ENCODE measurements at regions not wholly inside any gene's neighbourhood (a gene's known extent, or its start where the extent isn't known, plus 50 kb on each side); places are given as distances from the start of the nearest gene placed in this dataset.

DNA sequence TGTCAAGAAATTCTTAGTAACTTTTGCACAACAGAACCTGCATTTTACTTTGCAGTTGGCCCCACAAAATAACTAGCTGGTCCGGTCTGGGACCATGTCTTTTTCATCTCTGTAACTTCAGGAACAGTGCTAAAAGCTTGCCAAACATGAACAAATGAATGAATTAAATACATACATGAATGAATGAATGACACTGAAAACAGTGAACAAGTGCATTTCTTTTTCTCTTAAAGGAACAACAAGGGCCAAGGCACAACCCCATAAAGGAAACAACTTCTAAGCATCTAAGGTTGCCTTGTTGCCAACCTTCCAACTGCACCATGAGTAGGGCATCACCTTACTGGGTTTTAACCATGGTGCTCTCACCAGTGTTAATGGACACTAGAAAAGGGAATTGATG, 534.4 kb upstream of the PKN2 start:
- no peak for DNase-seq (ENCODE audit: low spot score)

DNA sequence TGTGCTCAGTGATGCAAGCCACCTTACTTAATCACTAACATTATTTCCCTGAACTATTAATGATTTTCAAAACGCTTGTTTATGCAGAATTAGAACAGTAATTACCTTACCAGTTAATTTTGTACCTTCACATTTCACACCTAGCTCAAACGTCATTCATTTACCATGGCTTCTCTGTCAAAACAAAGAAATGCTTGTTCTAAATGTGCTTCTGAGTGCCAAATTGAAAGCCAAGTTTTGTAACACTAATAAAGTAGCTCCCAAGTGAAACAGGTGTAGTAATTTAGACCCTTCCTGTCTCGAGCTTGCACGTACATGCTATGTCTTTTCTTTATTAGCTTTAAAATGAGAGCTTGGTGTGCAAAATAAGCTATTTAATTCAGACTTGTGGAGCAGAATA, 533.7 kb upstream of the PKN2 start:
- DNase-seq (ENCODE audit: low spot score), result no peak

DNA sequence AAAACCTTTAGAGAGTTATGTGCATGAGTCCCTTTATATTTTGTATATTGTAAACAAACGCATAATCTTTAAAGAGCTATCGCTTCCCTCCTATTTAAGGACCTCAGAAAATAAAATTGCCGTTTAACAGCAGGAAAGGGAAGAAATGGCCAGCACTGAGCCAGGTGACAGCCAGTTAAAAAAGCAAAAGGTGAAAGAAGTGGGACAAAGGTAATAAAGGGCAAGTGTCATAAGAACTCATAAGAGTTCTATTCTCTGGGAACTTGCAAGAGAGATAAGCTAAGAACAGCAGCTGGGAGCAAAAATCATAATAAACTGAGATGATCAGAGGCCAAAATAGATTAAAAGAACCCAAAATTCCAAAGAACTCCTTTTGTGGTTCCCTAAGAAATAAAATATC, 520.9 kb upstream of the PKN2 start:
- DNase-seq (ENCODE audit: low spot score), result no peak

DNA sequence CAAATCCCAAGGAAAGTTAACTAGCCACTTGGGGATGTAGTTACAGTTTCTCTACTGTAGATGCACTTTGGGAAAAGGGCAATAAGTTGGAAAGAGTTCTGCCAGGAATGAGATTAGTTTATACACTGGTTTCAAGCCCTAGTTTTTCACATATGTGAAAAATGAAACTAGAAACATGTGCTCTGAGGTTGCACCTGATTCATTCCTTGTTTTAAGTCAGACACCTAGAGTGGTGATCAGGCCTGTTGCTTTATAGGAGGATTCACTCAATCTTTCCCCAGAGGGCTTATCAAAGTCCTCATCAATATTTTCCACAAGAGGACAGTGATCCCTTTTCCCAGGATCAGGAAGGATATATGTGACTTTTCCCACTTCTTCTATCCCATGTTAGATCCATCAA, 515.9 kb upstream of the PKN2 start:
- DNase-seq (ENCODE audit: low spot score), result no peak

DNA sequence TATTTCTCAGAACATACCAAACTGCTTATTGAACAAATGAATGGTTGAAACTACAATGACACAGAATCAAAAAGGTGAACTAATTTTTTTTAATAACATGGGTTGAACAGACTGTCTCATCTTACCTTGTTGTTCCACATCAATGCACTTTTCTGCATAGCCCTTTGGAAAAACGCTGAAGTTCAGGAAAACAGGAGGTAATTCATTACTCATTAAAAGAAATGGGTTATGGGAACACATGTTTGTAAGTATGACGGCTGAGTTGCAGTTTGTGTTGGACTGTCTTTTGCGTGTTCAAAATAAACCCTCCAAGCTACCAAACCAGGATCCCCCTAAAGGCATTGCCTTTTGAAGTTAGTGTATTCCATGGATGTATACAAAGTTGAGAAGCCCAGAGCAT, 514.9 kb upstream of the PKN2 start:
- no peak for DNase-seq (ENCODE audit: low spot score)

DNA sequence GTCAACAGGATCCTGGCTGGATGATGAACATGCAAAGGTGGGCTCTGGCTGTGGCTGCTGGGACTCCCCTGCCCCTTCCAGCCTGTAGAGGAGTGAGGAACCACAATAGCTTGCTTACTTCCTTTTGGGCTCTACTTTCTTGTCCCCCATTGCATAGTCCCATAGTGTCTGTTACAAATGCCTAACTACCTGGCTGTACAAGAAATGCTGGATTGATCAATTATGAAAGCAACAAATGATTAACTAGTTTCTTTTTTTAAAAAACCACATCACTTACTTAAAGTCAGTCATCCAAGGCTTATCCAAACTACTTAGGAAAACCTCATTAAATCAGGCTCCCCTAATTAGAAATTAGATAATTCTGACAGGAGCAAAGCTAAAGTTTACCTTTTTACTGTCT, 514.1 kb upstream of the PKN2 start:
- no peak for DNase-seq (ENCODE audit: low spot score)

DNA sequence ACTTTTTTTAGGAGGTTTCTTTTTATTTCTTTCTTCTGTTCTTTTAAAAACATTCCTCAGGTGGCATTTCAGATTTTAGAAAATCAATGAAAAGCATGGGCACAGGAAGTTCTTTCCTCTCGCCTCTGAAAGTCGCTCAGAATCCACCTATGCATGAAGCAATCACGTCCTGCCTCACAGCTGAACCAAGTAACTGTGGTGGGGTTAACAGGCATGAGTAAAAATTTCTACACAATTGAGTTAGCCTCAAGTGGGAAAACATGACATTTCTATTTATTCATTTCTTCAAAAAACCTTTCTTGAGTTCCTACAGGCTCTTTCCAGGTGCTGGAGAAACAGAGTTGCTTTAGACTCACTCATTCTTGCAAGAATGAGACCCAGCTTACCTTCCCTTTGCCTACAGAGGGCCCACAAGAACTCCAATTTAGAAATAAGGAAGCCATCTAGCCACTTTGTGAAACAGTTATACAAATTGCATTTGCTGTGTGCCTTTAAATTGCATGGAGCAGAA, 508.9 kb upstream of the PKN2 start:
- no peak for DNase-seq (ENCODE audit: low spot score)

DNA sequence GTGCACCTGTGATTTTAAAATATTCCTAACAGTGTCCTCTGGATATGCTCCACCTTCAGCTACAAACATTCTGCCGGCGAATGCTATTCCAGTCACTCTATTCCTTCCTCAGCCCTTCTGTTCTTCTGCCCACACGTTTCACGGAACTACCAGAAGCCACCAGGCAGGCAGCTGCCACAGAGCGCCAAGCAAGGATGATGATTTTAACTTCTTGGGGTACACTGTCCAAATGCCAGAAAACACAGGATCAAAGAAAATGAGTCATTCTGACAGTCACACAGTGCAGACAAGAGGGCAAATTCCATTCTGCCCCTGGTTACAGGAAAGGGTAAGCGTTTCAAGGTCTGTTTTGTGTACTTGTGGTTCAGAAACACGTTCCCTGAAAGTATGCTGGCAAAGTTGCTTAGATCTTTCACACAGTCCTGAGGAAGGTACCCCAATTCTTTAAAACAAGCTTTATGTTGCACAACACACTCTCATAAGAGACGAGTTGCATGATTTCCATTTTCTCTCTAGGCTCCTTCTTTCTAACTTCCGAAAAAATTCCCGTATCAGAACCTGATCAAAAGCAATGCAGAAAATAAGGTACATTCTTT, 508.3 kb upstream of the PKN2 start:
- DNase-seq (ENCODE audit: low spot score), result peak; percentile 50

DNA sequence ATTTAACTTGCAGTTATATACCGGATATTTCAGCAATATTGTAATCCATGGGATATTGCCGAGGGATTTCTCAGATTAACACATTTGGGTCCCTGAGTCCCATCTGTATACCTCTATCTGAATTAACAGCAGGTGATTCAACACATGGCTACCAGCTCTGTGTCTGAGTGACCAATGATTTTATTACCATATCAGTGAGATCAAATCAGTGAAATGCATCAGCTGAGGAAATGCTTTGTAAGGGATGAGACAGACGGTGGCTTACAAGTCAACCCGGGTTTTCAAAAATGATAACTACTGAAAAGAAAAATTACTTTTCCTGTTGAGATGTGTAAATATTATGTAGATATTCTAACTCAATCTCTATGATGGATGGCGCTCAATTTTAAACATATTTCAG, 504.1 kb upstream of the PKN2 start:
- DNase-seq (ENCODE audit: low spot score), result no peak

DNA sequence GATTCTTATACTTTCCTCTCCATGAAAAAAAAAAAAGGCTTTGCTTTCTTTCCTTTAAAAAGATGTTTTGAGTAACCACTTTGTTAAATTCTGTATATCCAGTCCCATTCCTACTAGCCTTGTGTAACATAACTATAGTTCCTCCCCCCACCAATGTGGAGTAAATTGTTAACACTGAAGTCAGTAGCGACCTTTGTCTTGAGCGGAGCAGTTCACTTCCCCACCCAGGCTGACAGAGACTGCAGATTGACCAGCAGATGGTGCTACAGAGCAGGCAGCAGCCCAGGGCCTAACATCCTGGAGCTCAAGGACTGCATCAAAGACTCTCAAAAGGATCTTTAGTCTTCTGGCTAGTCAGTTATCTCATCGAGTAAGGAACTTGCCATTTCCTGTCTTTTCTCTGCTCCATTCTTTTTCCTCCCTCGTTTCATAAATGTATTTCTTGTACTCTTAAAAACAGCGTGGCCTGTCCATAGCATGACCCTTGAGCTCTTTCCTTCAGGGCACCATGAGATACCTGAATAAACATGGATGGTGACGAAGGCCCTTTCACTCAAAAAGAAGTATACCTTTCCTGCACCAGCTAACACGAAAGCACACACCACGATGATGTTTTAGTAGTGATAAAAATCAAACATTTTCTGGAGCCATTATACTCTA, 503.5 kb upstream of the PKN2 start:
- DNase-seq (ENCODE audit: low spot score), result peak; percentile 93

DNA sequence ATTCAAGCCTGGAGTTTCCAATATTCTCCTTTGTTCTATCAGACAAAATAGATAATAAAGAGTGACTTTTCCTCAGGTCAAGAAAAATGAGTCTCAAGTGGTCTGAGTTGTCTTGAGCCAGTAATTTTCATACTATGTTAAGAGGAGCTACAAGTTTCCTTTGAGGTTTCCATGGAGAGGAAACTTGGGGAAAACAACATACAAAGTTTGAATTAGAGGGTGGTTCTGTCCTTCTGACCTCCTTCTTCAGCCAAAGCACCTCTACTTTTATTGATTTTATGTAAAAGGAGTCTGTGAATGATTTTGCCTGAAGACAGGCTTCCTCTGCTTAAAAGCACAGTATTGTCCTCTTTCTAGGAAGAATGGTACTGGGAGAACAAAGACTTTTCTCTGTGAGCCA, 497.2 kb upstream of the PKN2 start:
- no peak for DNase-seq (ENCODE audit: low spot score)

DNA sequence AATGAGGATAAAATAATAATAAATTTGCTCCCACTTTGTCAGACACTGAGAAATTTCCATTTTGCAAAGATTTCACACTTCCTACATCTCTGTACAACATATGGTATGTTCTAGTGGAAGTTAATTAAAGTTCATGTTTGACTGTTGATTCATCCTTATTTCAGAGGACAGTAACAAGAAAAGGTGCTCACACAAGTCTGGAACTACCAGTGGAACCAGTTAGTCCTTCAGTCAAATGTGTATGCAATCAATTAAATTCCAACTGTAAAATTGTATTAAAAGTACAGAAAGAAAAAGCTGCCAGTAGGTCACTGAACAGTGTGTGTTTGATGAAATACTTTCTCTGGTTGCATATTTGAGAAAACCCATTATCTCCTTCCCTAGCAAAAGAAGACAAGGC, 496.0 kb upstream of the PKN2 start:
- DNase-seq (ENCODE audit: low spot score), result no peak

DNA sequence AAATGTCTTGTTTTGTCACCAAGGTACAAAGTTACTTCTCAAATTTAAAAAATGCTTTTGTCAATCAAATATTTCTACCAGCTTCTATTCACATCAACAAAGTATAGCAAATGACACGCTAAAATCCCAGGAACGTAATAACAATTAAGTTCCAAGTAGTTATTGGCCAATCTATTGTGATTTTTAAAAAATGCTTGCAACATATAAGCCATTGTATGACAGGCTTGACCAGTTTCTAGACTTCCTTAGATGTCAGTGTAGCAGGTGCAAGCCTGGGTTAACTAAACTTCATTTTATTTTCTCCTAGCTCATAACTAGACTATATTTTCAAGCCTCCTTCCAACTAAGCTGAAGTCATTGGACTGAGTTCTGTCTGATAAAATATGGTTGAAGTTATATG, 494.5 kb upstream of the PKN2 start:
- DNase-seq (ENCODE audit: low spot score), result no peak

DNA sequence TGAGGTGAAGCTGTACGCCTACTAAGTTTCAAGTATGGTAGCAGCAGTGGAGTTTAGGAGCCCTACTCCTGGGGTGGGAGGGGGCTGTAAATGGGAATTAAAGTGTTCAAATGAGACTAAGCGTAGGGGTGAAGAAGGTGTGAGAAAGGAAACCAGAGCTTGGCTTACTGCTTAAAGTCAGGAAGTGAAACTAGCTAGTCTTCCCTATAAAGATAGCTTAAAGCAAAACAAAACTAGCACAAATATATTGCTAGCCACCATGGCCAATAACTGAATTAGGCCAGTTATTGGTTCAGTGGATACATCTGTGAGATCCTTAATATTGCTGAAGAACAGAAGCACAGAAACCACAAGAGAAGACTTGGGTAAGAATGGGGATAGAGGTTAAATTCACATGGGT, 492.2 kb upstream of the PKN2 start:
- DNase-seq (ENCODE audit: low spot score), result no peak

DNA sequence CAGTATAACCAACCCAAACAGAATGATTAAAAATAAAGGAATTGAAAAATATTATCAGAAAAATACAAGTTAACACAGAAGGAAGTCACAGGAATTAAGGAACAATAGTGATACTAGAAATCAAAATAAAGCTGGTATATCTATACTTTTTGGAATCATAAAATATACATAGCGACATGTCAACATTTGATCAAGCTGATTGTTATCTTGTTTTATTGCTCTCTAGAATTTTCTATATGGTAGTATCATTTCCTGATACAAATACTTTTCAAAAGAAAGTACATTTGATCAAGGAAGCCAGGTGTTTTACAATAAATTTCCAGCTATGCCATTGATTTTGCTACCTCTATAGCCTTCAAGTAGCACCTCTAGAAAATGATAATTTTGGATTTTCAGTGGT, 489.5 kb upstream of the PKN2 start:
- DNase-seq (ENCODE audit: low spot score), result no peak

DNA sequence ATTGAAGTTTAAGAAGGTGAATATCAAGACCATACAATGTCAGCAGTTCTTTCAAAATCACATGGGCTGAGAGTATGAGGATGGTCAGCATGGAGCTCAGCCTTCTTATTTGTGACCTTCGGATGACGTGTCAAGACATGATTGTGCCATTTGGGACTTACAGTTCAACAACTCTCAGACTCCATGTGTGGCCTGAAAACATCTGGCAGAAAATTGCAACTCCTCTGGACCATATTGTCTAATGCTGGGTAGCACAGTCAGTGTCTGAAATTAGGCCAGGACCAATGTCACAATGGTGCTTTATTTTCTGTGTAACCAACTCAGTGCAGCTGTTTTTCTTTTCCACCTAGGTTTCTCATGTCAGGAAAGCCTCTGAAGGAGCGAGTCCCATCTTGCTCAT, 483.5 kb upstream of the PKN2 start:
- no peak for DNase-seq (ENCODE audit: low spot score)

DNA sequence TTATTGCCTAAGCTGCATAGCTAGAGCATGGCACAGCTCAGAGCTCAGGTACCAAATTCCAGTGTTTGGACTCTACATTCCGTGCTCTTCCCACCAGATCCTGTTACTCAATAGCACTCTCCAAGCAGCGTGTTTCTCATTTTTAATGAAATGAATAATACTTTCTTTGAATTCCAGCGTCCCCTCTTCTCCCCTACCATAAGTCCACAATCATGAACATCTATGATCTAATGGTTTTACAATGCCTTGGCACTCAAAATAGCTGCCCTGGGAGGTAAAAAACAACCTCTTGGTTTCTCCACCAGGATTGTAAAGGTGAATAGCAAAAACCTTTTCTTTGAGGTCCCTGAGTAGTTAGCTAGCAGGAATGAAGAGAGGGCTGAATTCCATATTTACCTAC, 480.0 kb upstream of the PKN2 start:
- no peak for DNase-seq (ENCODE audit: low spot score)

DNA sequence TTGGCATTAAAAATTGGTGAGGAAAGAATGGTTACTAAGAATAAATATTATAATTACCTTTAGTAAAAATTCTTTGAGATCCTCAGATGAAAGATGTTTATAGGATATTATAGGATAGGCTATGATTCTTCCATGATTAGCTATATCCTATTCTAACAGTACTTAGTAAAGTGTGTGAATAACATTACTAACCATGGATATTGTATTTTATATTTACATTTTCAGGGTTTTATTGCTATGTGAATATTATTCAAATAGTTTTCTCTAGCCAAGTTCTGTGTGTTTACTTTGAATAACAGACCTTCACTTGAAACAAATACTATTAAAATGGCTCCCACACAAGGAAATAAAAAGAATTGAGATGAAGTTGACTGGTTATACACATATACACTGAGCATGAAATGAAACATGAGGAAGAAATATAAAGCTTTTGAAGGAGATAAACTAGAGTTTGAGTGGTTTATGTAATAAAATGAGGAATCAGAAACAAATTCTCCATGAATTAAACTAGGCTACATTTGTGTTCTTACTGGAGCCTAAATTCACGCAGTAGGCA, 479.4 kb upstream of the PKN2 start:
- DNase-seq (ENCODE audit: low spot score), result no peak

DNA sequence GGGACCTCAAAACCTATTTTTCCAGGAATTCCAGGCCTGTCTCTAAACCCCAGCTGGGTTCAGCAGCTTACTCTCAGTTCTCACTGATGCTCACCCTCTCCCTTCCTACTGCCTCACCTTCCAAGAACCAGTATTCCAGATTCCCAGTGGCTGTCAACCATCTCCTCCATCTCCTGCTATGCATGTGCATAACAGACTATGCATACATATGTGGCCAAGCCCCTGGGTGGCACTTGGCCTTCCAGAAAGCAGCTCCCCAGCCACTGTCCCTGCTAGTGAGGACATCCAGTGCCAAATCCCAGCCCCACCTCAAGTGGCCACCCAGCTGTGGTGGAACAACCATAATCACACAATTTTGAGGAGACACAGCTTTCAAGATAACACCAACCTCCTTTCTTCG, 475.7 kb upstream of the PKN2 start:
- no peak for DNase-seq (ENCODE audit: low spot score)

DNA sequence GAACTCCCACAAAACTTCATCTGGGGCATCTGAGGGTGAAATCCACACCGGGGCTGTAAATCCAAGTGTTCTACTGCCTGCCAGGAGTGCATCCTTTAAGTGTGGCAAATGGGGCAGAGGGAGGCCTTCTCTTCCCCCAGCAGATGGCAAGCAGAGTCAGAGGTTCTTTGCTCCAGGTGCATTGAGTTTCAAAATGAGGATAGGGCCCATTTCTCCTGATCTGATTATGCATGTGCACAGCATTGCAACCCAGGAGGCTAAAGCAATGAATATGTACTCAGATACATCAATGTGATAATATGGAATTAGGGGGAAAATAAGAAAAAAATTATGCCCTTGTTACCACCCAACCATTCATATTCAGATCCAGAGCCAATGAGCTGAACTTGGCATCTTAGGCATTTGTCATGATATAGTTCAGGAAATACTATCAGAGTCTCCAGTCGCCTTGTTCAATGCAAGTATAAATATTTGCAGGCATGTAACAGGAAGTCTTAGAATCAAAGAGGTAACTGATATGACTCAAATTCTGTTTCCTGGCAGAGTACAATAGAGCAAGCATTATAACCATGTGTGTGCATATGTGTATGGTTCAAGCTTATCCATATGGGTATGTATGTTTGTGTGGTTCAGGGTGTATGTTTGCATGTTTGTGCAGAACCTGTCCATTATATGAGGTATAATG, 473.8 kb upstream of the PKN2 start:
- no peak for DNase-seq (ENCODE audit: low spot score)

DNA sequence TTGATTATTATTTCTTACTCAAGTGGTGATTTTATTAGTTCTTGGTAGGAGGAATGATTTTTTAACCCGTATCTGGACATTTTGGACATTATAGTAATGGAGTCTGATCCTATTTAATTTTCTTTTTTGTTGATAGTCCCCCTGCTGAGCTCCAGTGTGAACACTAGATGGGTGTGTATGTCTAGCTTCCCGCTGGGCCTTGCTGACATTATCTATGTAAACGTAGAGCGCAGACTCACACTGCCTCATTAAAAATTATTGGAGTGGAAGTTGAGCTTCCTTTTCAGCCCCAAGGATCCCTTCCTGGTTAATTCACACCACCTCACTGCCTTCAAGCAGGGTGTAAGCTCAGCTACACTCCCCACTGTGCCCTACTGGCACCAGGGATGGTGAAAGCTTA, 467.6 kb upstream of the PKN2 start:
- DNase-seq (ENCODE audit: low spot score), result no peak

DNA sequence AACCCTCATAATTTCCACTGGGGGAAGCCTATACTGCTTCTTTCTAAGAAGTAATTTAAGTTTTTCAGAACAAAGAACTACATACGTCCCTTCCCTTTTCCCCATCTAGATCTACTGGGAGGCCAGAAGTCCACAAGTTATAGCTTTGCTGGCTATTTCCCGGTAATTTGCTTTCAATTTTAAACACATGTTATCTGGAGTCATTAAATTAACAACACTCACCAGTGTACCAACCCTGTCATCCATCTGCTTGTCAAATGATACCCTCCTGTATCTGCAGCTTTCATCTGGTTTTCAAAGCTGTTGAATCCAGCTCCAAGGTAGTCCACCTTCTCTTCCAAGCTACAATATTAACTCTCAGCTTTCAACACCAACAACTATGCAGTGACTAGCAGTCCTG, 466.7 kb upstream of the PKN2 start:
- DNase-seq (ENCODE audit: low spot score), result no peak

DNA sequence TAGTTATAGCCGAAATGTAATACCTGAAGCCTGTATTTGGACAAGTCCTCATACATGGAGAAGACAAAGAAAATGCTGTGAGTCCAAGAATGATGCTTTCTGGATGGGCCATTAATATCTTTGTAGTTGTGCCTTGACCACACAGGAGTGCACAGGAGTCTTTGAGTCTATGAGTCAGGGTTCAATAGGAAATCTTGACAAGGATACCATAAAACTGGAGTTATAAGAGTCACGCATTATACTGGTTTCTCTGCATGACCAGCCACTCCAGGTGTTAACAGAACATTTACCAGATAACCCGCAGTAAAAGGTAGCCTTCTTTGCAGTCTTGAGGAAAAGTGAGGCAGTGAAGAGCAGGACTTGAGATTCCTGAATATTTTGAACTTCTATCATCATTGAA, 464.6 kb upstream of the PKN2 start:
- DNase-seq (ENCODE audit: low spot score), result no peak
